Activated effector memory CD4-positive, alpha-beta T cell treated with anti-CD3 and anti-CD28 coated beads, Interleukin-2, amount 50 U/mL, for 16 hours (primary cell): ENCODE measurements at regions not wholly inside any gene's neighbourhood (a gene's known extent, or its start where the extent isn't known, plus 50 kb on each side); places are given as distances from the start of the nearest gene placed in this dataset.

ENCODE experiments used
- DNase-seq: peaks from one replicate; pipeline ENCODE4 v3.0.0-alpha.2; 2020

- no peak for DNase-seq
These were observed 95.7 kb upstream of the CLDN10 start for GRCh38 chr13:95456815-95457214.

- DNase-seq, result no peak
These were observed 95.2 kb upstream of the CLDN10 start for GRCh38 chr13:95457294-95457693.

- DNase-seq, result no peak
These were observed 89.7 kb upstream of the CLDN10 start for GRCh38 chr13:95462801-95463200.

DNA sequence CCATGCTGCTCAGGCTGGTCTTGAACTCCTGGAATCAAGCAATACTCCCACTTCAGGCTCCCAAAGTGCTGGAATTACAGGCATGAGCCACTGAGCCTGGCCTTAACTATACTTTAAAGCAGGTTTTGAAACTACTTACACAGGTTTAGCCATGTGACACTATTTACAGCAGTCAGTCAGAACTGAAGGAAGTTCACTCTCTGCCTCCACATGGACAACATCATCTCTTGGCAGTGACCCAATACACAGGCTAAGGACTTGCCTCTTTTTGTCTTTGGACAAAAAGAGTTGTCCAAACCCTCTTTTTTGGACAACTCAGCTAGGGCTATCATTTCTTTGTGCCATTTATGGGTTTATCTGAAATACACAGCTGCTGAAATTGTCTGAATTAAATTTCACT, 89.0 kb upstream of the CLDN10 start:
- no peak for DNase-seq

GRCh38 chr13:95470574-95471366, 81.8 kb upstream of the CLDN10 start:
- no peak for DNase-seq

GRCh38 chr13:95471960-95472359, 80.6 kb upstream of the CLDN10 start:
- no peak for DNase-seq

GRCh38 chr13:95474992-95475391, 77.5 kb upstream of the CLDN10 start:
- DNase-seq, result no peak

GRCh38 chr13:95477187-95477586, 75.3 kb upstream of the CLDN10 start:
- no peak for DNase-seq

- DNase-seq, result no peak
These were observed 72.8 kb upstream of the CLDN10 start for GRCh38 chr13:95479731-95480130.

DNA sequence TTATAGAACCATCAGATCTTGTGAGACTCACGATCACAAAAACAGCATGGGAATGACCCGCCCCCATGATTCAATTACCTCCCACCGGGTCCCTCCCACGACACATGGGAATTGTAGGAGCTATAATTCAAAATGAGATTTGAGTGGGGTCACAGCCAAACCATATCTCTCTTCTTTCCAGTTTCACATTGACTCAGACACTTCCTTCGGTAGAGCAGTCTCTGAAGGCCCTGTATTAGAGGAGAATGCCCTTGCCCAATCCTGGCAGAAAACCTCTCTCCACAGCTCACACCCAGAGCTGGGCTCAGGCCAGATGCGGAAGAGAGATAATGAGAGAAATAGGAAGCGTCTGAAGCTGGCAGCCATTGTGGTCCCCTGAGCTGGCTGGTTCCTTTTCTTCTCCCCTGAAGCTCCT, 72.4 kb upstream of the CLDN10 start:
- no peak for DNase-seq

DNA sequence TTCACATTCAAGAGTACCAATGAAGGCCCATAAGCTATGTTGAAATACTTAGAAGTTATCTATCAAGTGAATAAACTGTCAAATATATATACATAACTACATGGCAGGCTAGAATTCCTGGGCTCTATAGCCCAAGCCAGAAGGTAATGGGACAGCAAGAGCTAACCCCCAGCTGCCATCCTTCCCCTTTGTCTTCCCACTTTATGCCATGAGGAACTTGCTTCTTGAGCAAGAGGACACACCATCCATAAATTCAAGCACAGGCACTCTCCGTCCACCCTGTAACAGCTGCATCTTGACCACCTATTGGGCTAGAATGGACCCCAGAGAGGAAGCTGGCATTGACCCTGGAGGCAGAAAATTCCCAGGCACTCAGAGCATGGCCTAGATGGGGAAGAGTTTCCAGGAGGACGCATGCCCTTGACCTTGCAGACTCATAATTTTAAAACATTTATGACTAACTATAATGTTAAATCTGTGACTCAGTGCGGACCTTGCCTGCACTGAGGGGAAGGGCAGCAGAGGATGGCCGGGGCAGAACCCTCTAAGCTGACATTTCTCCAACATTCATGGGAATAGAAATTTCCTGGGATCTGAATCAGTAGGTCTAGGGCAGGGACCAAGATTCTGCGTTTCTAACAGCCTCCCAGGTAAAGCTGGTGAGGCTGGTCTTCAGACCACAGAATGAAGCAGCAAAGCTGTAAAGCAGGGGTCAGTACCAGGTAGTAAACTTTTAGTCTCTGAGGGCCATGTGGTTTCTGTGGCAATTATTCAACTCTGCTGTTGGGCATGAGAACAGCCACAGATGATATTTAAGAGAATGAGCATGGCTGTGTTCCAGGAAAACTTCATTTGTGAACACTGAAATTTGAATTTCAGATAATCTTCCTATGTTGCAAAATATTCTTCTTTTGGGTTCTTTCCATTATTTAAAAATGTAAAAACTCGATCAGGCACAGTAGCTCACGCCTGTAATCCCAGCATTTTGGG, 71.4 kb upstream of the CLDN10 start:
- DNase-seq, result no peak

DNA sequence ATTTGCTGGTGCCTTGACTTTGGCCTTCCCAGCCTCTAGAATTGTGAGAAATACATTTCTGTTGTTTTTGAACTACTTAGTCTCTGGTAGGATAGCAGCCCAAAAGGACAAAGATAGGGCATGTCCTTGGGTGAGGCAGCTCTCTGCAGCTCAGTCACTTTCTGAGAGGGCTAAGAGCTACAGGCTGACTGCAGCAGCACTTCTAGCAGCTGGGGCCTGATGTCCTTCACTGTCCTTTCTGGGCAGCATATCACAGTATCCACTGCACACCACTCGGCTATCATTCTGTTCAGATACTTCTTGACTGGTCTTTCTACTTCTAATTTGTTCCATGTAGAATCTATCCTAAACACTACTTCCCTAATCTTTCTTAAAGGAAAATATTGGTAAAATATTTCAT, 68.5 kb upstream of the CLDN10 start:
- no peak for DNase-seq

DNA sequence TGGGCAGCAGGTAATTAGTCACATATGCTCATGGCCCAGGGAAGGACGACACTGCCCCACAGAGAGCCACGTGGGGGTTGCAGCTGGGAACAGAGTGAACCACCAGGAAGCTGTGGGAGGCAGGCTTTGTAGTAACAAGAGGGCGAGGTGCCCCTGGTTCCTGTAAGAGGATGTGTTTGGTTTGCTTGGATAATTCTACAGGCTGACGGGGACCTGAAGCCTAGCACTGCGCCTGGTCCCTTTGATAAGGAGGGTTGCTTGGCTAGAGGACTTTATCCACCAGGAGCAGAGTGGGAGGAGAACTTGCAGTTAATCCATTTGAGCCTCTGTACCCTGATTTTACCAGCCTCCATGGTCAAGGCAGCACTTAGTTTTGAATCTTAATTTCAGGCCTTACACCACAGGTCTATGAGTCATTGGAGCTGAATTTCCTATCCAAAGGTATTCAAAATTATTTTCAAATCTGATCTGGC, 67.4 kb upstream of the CLDN10 start:
- DNase-seq, result no peak

DNA sequence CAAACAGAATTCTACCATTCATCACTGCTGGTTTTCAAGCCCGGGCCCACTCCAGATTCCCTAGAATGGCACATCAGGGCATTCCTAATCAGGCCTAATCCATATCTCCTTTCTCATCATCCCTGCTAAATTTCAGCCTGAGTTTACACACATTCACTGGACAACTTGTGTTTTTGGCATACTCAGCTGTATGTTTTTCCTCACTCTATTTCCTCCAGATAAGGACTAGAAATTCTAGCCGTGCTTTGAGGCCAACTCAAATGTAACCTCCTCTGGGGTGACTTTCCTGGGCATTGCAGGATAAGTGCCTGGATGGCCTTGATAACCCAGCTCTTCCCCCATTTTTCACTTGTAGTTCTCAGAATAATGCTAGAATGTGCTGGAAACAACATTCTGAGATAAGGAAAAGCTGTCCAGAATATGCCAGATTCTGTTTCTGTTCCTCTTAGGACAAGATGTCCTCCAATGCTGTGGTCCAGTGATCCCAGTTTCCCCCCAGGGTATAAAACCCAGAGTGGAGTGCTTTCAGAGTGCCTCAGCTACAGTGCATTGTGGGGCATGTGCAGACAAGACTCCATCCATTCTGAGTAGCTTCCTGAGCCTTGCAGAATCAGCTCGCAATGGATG, 66.9 kb upstream of the CLDN10 start:
- no peak for DNase-seq

GRCh38 chr13:95492044-95492801, 60.3 kb upstream of the CLDN10 start:
- no peak for DNase-seq

DNA sequence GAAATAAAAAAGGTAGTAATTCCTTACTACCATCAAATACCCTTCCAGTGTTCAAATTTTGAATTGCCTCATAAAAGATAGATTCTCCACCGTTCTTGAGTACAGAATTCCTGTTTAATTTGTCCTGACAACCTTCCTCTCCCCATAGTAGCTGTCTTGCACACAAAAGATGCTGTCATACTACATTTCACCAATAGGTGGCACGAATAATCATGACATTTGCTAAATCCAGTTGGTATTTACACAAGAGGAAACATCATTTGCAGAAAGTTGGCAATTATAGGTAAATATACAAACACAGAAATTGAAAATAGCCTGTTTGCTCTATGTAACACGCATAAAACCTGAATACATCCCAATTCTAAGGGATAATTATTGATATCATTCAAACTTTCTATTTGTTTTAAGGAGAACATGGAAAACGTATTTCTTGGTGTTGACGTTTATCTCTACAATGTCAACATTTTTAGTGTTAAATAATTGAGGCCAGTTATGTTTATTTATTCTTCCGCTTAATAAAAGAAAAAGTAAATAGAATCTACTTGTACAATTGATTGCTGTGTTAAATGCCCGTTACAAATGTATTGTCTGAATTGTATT, 58.3 kb upstream of the CLDN10 start:
- DNase-seq, result no peak

GRCh38 chr13:95496485-95496884, 56.0 kb upstream of the CLDN10 start:
- no peak for DNase-seq

GRCh38 chr13:95497381-95497807, 55.1 kb upstream of the CLDN10 start:
- no peak for DNase-seq

DNA sequence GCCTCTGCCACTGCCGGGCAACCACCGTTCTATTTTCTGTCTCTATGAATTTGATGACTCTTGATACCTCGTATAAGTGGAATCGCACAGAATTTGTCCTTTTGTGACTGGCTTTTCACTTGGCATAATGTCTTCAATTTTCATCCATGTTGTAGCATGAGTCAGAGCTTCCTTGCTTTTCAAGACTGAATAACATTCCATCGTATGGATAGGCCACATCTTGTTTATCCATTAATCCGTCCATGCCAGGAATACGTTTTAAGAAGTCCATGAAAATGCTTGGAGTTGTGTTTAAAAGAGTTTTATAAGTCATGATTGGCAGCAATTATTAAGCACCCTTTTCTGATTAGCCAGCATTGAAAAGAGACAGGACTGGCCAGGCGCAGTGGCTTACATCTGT, 53.6 kb upstream of the CLDN10 start:
- no peak for DNase-seq

DNA sequence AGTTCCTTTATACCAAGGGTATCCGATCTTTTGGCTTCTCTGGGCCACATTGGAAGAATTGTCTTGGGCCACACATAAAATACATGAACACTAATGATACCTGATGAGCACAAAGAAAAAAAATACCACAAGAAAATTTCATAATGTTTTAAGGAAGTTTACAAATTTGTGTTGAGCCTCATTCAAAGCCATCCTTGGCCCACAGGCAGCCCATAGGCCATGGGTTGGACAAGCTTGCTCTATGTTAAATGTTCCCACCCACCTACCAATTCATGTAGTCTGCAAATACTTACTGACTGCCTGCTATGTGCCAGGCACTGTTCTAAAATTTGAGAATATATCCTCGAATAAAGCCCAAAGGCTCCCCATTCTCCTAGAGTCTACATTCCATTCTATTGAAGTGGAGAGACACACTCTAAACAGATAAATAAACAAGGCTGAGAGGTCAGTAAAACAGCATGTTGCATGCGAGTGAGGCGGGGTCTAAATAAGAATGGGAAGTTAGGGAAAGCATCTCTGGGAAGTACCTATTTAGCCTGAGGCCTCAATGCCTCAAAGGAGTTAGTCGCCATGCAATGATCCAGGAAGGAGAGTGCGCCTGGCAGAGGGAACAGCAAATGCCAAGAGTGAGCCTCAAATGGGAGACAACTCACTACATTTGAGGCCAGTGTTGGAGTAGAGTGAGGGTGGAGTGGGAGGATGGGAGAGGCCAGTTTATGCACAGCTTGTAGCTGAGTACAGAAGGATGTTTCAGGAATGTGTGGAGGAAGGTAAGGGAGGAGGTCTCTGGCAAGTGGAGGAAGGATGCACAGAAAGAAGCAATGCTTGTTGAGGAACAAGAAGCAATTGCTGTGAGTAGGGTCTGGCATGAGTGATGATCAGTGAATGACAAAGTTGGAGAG, 52.5 kb upstream of the CLDN10 start:
- DNase-seq, result no peak

DNA sequence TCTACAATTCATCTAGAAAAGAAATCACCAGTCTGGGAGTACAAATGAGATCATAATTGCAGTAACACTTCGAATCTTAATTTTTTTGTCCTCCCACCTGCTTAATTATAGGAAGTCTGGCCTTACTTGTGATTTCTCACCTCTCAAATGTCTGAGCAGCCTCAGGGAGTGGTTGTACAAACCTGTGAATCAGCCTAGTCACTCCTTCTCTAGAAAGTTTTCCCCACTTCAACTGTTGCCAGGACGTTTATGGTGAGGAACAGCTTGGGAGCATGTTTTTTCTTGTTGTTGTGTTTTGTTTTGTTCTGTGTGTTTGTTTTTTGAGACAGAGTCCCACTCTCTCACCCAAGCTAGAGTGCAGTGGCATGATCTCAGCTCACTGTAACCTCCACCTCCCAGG, 50.3 kb upstream of the CLDN10 start:
- no peak for DNase-seq
